ENCODE measurements at regions not wholly inside any gene's neighbourhood (a gene's known extent, or its start where the extent isn't known, plus 50 kb on each side); places are given as distances from the start of the nearest gene placed in this dataset.

GRCh38 chr9:1294641-1295258 lies 244.6 kb downstream of the DMRT2 start:
- no peak for TF ChIP-seq POLR2A (IDR thresholded peaks at IDR 0.05; ENCODE audit: low read depth, low read length)
- TF ChIP-seq TAF1 (IDR thresholded peaks at IDR 0.05; ENCODE audit: borderline replicate concordance, low read depth, low read length) = no peak
- TF ChIP-seq POLR2AphosphoS5 (IDR thresholded peaks at IDR 0.05; ENCODE audit: low read depth, low read length) = no peak
